PFSK-1 (cell line): ENCODE measurements at regions not wholly inside any gene's neighbourhood (a gene's known extent, or its start where the extent isn't known, plus 50 kb on each side); places are given as distances from the start of the nearest gene placed in this dataset.

Experiments used
- FOXP2 ChIP-seq: optimal IDR thresholded peaks from 2 replicates; pipeline ENCODE3; 2011; ENCODE audit warnings: borderline replicate concordance, control low read depth, inconsistent platforms; ENCODE audit not compliant: insufficient read depth; ENCODE audit errors: extremely low read length, extremely low read depth
- POLR2AphosphoS5 ChIP-seq: IDR thresholded peaks from 2 replicates; pipeline ENCODE4 v1.6.1; 2012; ENCODE audit warnings: low read depth, mild to moderate bottlenecking, control low read depth, low read length, moderate library complexity
- SIN3A ChIP-seq: IDR thresholded peaks from 2 replicates; pipeline ENCODE4 v1.6.1; 2012; ENCODE audit warnings: mild to moderate bottlenecking, low read length, moderate library complexity, borderline replicate concordance; ENCODE audit not compliant: insufficient read depth
- TAF1 ChIP-seq: IDR thresholded peaks from 2 replicates; pipeline ENCODE4 v1.6.1; 2012; ENCODE audit warnings: low read length, control low read depth, borderline replicate concordance; ENCODE audit not compliant: insufficient read depth
- TF ChIP-seq, protein P1 (sequence below), 2 experiments: IDR thresholded peaks; 2 replicates each; pipeline versions ENCODE4 v1.6.1 to v1.8.0; 2011 to 2012; ENCODE audit warnings: low read depth in 2 of 2, low read length in 2 of 2, control low read depth in 1 of 2, inconsistent platforms in 1 of 2, mild to moderate bottlenecking in 1 of 2, moderate library complexity in 1 of 2; ENCODE audit not compliant: insufficient read depth in 1 of 2

DNA sequence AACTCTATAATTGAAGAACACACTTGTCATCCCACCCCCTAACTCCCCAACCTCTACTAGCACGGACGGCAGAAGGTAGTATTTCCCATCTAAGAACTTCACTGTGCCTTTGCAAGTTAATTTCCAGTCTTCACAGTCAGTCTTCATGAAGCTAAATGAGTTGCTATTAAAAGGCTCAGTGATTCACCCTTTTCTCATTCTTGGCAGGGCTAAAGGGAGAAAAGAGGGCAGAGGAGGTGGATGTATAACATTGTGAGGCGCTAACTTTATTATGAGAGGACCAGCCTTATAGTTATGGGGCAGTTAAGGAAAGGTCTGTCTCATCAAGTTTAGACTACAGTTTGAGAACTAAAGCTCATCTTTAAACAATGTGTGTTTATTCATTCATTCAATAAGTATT is 161.0 kb upstream of the S100G start:
- TF ChIP-seq POLR2AphosphoS5 (no peak), SIN3A (no peak), TAF1 (no peak), FOXP2 (no peak)
- TF ChIP-seq, protein P1, sequence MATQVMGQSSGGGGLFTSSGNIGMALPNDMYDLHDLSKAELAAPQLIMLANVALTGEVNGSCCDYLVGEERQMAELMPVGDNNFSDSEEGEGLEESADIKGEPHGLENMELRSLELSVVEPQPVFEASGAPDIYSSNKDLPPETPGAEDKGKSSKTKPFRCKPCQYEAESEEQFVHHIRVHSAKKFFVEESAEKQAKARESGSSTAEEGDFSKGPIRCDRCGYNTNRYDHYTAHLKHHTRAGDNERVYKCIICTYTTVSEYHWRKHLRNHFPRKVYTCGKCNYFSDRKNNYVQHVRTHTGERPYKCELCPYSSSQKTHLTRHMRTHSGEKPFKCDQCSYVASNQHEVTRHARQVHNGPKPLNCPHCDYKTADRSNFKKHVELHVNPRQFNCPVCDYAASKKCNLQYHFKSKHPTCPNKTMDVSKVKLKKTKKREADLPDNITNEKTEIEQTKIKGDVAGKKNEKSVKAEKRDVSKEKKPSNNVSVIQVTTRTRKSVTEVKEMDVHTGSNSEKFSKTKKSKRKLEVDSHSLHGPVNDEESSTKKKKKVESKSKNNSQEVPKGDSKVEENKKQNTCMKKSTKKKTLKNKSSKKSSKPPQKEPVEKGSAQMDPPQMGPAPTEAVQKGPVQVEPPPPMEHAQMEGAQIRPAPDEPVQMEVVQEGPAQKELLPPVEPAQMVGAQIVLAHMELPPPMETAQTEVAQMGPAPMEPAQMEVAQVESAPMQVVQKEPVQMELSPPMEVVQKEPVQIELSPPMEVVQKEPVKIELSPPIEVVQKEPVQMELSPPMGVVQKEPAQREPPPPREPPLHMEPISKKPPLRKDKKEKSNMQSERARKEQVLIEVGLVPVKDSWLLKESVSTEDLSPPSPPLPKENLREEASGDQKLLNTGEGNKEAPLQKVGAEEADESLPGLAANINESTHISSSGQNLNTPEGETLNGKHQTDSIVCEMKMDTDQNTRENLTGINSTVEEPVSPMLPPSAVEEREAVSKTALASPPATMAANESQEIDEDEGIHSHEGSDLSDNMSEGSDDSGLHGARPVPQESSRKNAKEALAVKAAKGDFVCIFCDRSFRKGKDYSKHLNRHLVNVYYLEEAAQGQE (IDR thresholded peaks at IDR 0.05; ENCODE audit: insufficient read depth in 1 of 2, low read depth in 2 of 2, low read length in 2 of 2): no peak

GRCh38 chrX:16491461-16491860 is 158.5 kb upstream of the S100G start:
- TF ChIP-seq TAF1 (no peak), SIN3A (no peak), FOXP2 (no peak), POLR2AphosphoS5 (no peak)
- TF ChIP-seq, protein P1 (IDR thresholded peaks at IDR 0.05; ENCODE audit: insufficient read depth in 1 of 2, low read depth in 2 of 2, low read length in 2 of 2): no peak

DNA sequence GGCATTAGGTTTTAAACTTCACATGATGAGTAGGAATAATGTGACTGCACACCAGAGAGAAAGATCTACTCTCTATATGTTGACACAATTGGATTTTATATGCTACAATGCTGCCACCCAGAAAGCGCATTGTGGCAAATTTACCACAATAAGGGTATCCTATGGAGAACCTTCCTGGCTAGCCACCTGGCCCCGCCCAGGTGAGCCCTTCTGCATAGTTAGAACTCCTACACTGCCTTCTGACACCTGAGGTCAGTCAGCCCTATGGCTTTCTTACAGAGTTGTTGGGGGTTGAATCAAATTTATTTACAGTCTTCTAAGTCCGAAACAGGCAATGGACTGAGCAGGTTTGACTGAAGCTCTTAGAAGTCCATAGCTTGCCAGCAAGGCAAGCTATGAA is 153.8 kb upstream of the S100G start:
- TF ChIP-seq TAF1 (no peak), FOXP2 (no peak), SIN3A (no peak), POLR2AphosphoS5 (no peak)
- TF ChIP-seq, protein P1 (IDR thresholded peaks at IDR 0.05; ENCODE audit: insufficient read depth in 1 of 2, low read depth in 2 of 2, low read length in 2 of 2): no peak

- no peak for TF ChIP-seq POLR2AphosphoS5
- TF ChIP-seq FOXP2: no peak
- no peak for TF ChIP-seq TAF1
- TF ChIP-seq, protein P1 (IDR thresholded peaks at IDR 0.05; ENCODE audit: insufficient read depth in 1 of 2, low read depth in 2 of 2, low read length in 2 of 2): no peak
- no peak for TF ChIP-seq SIN3A
These were observed 137.9 kb upstream of the S100G start for GRCh38 chrX:16511796-16512776.
